Naive thymus-derived CD4-positive, alpha-beta T cell (primary cell): ENCODE measurements at regions not wholly inside any gene's neighbourhood (a gene's known extent, or its start where the extent isn't known, plus 50 kb on each side); places are given as distances from the start of the nearest gene placed in this dataset.
"Not testable (repeated sequence)": the region's sequence is repeated elsewhere in the genome, so short reads cannot be mapped to it uniquely, and the experiment has no call there.

ENCODE experiments used
- ATAC-seq: fragments of 150-1000 bp; cut with Tn5 transposase; 2 replicates; pipeline ENCODE4 v1.10.0; 2021; ENCODE audit warnings: mild to moderate bottlenecking, moderate library complexity
- CTCF ChIA-PET: fragments of 350-600 bp; sonication (Branson Sonifier 250); formaldehyde crosslinking; loops from one replicate; lab custom pipeline; 2021; ENCODE audit warnings: antibody characterized with exemption; lab: Charles Lee
- POLR2A ChIA-PET: fragments of 350-600 bp; sonication (Branson Sonifier 250); formaldehyde crosslinking; loops from one replicate; lab custom pipeline; 2021; ENCODE audit warnings: antibody characterized with exemption, inconsistent platforms; lab: Charles Lee
- DNase-seq, 9 donors: peaks; one replicate each; pipeline versions ENCODE4 v3.0.0 to v3.0.0-alpha.2; 2020 to 2022; ENCODE audit warnings: mixed read lengths in 1 of 9
- H3K27ac ChIP-seq: one replicate; pipeline ENCODE4 v1.7.0; 2013; ENCODE audit warnings: mild to moderate bottlenecking, low read depth, low read length, moderate library complexity
- H3K27me3 ChIP-seq, 2 donors: one replicate each; pipeline ENCODE4 v1.7.0; 2013; ENCODE audit warnings: low read length in 2 of 2, mild to moderate bottlenecking in 2 of 2, moderate library complexity in 2 of 2; ENCODE audit not compliant: control insufficient read depth in 2 of 2, insufficient read depth in 2 of 2
- H3K36me3 ChIP-seq, 3 experiments: 1 replicate in 2 of 3; 2 replicates in 1 of 3; pipeline ENCODE4 v1.7.0; 2013; ENCODE audit warnings: low read length in 3 of 3, mild to moderate bottlenecking in 3 of 3, moderate library complexity in 1 of 3; ENCODE audit not compliant: insufficient read depth in 3 of 3, control insufficient read depth in 2 of 3
- H3K4me1 ChIP-seq, 2 donors: one replicate each; pipeline ENCODE4 v1.7.0; 2013; ENCODE audit warnings: low read length in 2 of 2, mild to moderate bottlenecking in 2 of 2, moderate library complexity in 1 of 2; ENCODE audit not compliant: control insufficient read depth in 2 of 2, insufficient read depth in 2 of 2
- H3K4me3 ChIP-seq: 2 replicates; pipeline ENCODE4 v1.7.0; 2013; ENCODE audit warnings: mild to moderate bottlenecking, low read length
- H3K9me3 ChIP-seq, 3 experiments: 1 replicate in 2 of 3; 2 replicates in 1 of 3; pipeline ENCODE4 v1.7.0; 2013; ENCODE audit warnings: low read length in 3 of 3; ENCODE audit not compliant: control insufficient read depth in 2 of 3
- H3K27ac Mint-ChIP-seq, 9 donors: one replicate each; pipeline ENCODE4 v1.8.0; 2020 to 2022; ENCODE audit warnings: mixed read lengths in 9 of 9, mild to moderate bottlenecking in 8 of 9, moderate library complexity in 5 of 9, inconsistent platforms in 2 of 9
- H3K27me3 Mint-ChIP-seq, 5 donors: one replicate each; pipeline ENCODE4 v1.8.0; 2021 to 2022; ENCODE audit warnings: mixed read lengths in 5 of 5, mild to moderate bottlenecking in 1 of 5
- H3K36me3 Mint-ChIP-seq, 5 donors: one replicate each; pipeline ENCODE4 v1.8.0; 2020 to 2022; ENCODE audit warnings: mixed read lengths in 5 of 5, mild to moderate bottlenecking in 3 of 5, inconsistent platforms in 1 of 5
- H3K4me1 Mint-ChIP-seq, 7 donors: one replicate each; pipeline ENCODE4 v1.8.0; 2020 to 2022; ENCODE audit warnings: mixed read lengths in 7 of 7, mild to moderate bottlenecking in 3 of 7, inconsistent platforms in 1 of 7
- H3K4me3 Mint-ChIP-seq, 10 donors: one replicate each; pipeline ENCODE4 v1.8.0; 2020 to 2022; ENCODE audit warnings: mild to moderate bottlenecking in 10 of 10, mixed read lengths in 10 of 10, moderate library complexity in 6 of 10, inconsistent platforms in 2 of 10
- H3K9me3 Mint-ChIP-seq, 11 donors: one replicate each; pipeline ENCODE4 v1.8.0; 2020 to 2022; ENCODE audit warnings: mixed read lengths in 11 of 11, mild to moderate bottlenecking in 4 of 11, inconsistent platforms in 1 of 11, moderate library complexity in 1 of 11
- intact Hi-C, 2 donors: fragments of 100-400 bp; cut with micrococcal nuclease; formaldehyde crosslinking; loops; one replicate each; pipeline ENCODE4 v1.15.1; 2023

DNA sequence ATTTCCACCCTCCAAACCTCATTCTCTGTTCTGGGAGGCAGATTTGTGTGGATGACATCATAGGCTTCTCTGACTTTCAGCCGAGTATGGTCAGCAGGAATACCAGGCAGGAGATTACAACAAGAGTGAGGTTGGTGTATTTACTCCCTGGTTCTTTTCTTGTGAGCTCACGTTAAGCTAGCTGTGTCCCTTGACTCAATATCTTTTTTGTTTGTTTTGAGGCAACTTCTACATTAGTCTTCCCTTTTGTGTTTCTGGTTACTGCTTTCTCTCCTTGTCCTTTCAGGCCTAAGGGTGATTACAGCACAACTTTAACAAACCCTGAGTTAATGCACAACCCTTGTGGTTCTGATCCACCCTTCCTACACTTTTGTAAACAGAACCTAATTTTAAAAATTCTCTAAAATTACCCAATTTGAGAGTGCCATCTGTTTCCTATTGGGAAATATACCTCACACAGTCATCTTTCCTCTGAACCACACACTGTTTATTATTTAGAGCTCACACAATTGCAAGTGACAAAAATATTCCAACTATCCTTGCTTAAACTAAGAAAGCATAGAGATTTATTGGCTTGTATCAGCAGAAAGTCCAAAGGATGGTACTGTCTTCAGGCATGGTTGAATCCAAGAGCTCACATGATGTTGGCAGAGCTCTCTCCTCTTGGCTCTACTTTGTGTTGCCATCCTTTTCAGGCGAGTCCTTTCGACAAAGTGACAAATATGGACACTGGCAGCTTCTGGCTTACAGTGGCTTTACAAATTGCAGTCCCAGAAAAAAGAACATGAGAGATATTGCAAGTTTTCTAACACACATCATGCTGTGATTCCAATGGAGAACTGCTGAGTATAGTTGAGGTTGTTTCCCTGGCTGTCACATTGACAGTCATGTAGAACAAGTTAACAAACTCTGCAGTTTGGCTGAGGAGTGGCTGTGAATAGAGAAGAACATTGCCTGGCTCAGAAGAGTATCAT lies 150.5 kb upstream of the DDIT4L start:
- no peak overlapping the region for H3K4me3 Mint-ChIP-seq
- no peaks in the 10 kb centered on the region for H3K4me1 ChIP-seq
- H3K4me1 Mint-ChIP-seq: no peaks in the 10 kb centered on the region
- H3K36me3 Mint-ChIP-seq: no peaks in the 10 kb centered on the region
- peaks cover 0 to 13% (median 4%) of the 10 kb centered on the region in 11 donors for H3K9me3 Mint-ChIP-seq
- no peak overlapping the region for H3K4me3 ChIP-seq
- no peak overlapping the region for H3K27ac Mint-ChIP-seq
- ChIA-PET CTCF (no interaction called here), POLR2A (no interaction called here)
- intact Hi-C loops: no loop called here
- DNase-seq (no peak), ATAC-seq (peak; percentile 31)
- no peak overlapping the region for H3K27ac ChIP-seq
- H3K27me3 ChIP-seq: no peaks in the 10 kb centered on the region
- H3K27me3 Mint-ChIP-seq: no peaks in the 10 kb centered on the region
- no peaks in the 10 kb centered on the region for H3K36me3 ChIP-seq
- H3K9me3 ChIP-seq: no peaks in the 10 kb centered on the region

DNA sequence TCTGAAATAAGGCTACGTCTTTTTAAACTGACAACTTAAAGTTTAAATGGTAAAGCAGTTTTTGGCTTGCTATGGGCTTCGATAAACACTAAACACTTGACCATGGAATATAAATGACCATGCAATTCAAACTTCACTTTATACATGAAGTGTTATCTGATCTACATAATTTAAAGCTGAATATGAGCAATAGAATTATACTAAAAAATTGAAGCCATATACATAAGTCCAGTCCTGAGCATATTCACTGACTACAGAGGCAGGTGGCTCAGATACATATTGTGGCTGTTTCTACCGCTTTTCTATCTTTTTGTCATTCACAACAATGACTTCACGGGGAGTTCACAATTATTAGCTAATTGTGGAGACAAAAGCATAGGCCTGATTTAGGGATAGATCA lies 149.6 kb upstream of the DDIT4L start:
- H3K27me3 ChIP-seq: no peaks in the 10 kb centered on the region
- Mint-ChIP-seq H3K36me3 (no peaks in the 10 kb centered on the region), H3K27ac (no peak overlapping the region), H3K4me3 (no peak overlapping the region), H3K4me1 (no peaks in the 10 kb centered on the region), H3K9me3 (peaks cover 0 to 17% (median 7%) of the 10 kb centered on the region in 11 donors), H3K27me3 (no peaks in the 10 kb centered on the region)
- ChIA-PET POLR2A (no interaction called here), CTCF (no interaction called here)
- H3K4me3 ChIP-seq: no peak overlapping the region
- H3K36me3 ChIP-seq: no peaks in the 10 kb centered on the region
- no peak overlapping the region for H3K27ac ChIP-seq
- ATAC-seq (no peak), DNase-seq (no peak)
- H3K4me1 ChIP-seq: no peaks in the 10 kb centered on the region
- H3K9me3 ChIP-seq: no peaks in the 10 kb centered on the region
- intact Hi-C loops: no loop called here

DNA sequence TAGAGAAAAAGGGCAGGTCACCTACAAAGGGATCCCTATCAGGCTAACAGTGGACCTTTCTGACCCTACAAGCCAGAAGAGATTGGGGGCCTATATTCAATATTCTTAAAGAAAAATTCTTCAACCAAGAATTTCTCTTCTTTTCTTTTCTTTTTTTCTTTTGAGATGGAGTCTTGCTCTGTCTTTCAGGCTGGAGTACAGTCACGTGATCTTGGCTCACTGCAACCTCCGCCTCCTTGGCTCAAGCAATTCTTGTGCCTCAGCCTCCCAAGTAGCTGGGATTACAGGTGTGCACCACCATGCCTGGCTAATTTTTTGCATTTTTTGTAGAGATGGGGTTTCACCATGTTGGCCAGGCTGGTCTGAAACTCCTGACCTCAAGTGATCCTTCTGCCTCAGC lies 143.2 kb upstream of the DDIT4L start:
- H3K4me3 ChIP-seq, POLR2A ChIA-PET, H3K27ac ChIP-seq, H3K27me3 ChIP-seq, DNase-seq, H3K4me1 ChIP-seq, H3K9me3 ChIP-seq, H3K36me3 Mint-ChIP-seq, H3K36me3 ChIP-seq, CTCF ChIA-PET, H3K27ac Mint-ChIP-seq, ATAC-seq, H3K4me3 Mint-ChIP-seq, intact Hi-C loops, H3K4me1 Mint-ChIP-seq: not testable (repeated sequence)
- H3K9me3 Mint-ChIP-seq: peaks cover 3 to 39% (median 20%) of the 10 kb centered on the region in 11 donors
- H3K27me3 Mint-ChIP-seq: peaks cover 0 to 19% (median 17%) of the 10 kb centered on the region in 5 donors

DNA sequence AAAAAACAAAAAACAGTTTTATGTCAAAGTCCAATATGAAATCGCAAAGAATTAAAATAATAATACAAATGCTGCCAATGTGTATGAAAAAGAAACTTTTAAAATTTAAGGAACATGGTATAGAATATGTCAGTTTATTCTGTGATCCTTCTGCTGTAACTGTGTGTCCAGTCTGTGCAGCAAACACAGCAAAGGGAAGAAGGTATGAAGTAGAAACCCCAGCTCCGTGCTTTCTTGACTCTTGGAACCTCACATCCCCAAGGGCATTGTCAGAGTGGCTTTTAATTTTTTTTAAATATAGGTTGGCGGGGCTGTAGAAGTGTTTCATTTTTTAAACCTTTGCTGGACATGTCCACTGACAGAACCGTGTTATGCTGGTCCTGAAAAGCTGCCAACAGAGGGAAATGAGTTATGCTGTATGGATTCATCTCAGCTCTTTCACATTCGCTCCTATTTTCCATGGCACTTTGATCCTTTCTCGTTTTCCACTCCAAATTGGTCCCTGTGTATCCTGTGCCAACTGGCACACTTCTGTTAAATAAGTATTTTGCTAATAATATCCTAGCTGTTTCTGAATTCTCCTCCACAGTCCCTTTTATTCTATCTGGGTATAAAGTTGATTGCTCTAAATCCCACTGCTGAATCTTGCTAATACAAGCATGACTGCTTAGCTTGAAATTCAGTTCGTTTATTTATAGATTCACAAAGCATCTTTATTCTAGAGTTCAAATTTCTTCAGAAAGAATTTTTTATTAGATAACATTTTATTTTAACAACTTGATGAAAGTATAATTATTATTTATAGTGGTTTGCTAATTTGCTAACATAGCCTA lies 127.0 kb upstream of the DDIT4L start:
- intact Hi-C loops: no loop called here
- Histone ChIP-seq H3K4me3 (no peak overlapping the region), H3K9me3 (no peaks in the 10 kb centered on the region), H3K36me3 (no peaks in the 10 kb centered on the region), H3K27me3 (no peaks in the 10 kb centered on the region), H3K4me1 (no peaks in the 10 kb centered on the region), H3K27ac (no peak overlapping the region)
- ATAC-seq (no peak), DNase-seq (no peak)
- H3K36me3 Mint-ChIP-seq: no peaks in the 10 kb centered on the region
- ChIA-PET CTCF (no interaction called here), POLR2A (no interaction called here)
- H3K4me3 Mint-ChIP-seq: no peak overlapping the region
- H3K27me3 Mint-ChIP-seq: peaks cover 0 to 19% (median 5%) of the 10 kb centered on the region in 5 donors
- no peak overlapping the region for H3K27ac Mint-ChIP-seq
- no peaks in the 10 kb centered on the region for H3K4me1 Mint-ChIP-seq
- H3K9me3 Mint-ChIP-seq: peaks cover 0 to 6% (median 0%) of the 10 kb centered on the region in 11 donors

DNA sequence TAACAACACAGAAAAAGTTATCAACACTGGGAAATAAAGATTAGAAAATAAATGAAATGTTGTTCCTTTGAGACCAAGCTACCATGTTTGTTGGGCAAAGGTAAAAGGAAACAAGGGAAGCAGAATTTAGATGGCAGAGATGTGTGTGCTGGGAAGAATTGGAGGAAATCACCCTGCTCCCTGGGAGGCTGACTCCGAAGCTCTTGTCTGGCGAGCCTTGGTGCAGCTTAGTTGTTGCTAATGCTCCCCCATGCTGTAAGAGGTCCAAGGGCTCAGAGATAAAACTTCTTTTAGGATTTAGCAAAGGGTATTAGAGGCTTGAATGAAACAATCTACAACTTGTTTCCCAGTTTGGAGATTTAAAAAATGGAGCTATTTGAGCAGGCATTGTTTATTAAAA lies 123.8 kb upstream of the DDIT4L start:
- no peak overlapping the region for H3K4me3 Mint-ChIP-seq
- intact Hi-C loops: no loop called here
- H3K27me3 ChIP-seq: no peaks in the 10 kb centered on the region
- H3K27ac Mint-ChIP-seq: no peak overlapping the region
- no peak overlapping the region for H3K4me3 ChIP-seq
- H3K4me1 Mint-ChIP-seq: no peaks in the 10 kb centered on the region
- H3K4me1 ChIP-seq: no peaks in the 10 kb centered on the region
- ChIA-PET POLR2A (no interaction called here), CTCF (interaction anchor here (0.6 kb wide), 1 partner anchor 1778 kb away, joined by 3 read pairs; no protein-coding TSS in a partner anchor)
- no peaks in the 10 kb centered on the region for H3K36me3 ChIP-seq
- peaks cover 0 to 3% (median 0%) of the 10 kb centered on the region in 11 donors for H3K9me3 Mint-ChIP-seq
- H3K27ac ChIP-seq: no peak overlapping the region
- H3K9me3 ChIP-seq: no peaks in the 10 kb centered on the region
- ATAC-seq (no peak), DNase-seq (no peak)
- H3K27me3 Mint-ChIP-seq: peaks cover 5 to 26% (median 6%) of the 10 kb centered on the region in 5 donors
- no peaks in the 10 kb centered on the region for H3K36me3 Mint-ChIP-seq

DNA sequence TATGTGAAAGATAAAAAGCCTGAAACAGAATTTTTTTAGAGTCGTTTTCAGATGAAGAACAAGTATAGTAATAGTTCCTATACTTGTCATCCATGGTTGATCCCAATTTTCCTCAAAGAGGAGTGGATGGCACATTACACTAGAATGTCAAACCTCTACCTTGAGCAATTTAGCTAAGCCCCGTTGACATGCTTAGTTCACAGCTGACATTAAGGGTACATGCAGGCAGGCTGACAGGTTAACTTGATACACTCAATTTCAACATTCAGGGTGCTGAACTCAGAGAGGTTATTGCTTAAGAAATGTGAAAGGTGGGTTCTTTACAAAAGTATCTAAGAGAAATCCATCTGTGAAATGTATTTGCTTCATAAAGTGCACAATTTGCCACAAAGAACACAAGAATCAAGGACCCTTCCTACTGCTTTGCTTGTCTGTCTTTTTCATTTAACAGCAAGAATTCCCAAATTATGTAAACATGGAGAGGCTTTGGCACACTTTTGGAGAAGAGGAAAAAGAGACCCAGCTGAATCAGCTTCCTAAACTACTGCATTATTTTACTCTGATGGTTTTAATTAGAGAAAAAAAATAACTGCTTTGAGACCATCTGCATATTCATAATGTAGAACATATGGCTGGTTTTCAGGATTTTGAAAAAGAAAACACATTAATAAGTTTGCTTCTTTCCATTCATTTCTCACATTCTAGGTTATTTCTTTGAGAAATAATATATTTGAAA lies 122.5 kb upstream of the DDIT4L start:
- H3K36me3 Mint-ChIP-seq: no peaks in the 10 kb centered on the region
- ChIA-PET CTCF (no interaction called here), POLR2A (no interaction called here)
- H3K4me1 Mint-ChIP-seq: no peaks in the 10 kb centered on the region
- Histone ChIP-seq H3K27me3 (no peaks in the 10 kb centered on the region), H3K36me3 (no peaks in the 10 kb centered on the region), H3K4me3 (no peak overlapping the region), H3K9me3 (no peaks in the 10 kb centered on the region), H3K27ac (no peak overlapping the region), H3K4me1 (no peaks in the 10 kb centered on the region)
- intact Hi-C loops: no loop called here
- DNase-seq (no peak), ATAC-seq (no peak)
- no peak overlapping the region for H3K4me3 Mint-ChIP-seq
- H3K27ac Mint-ChIP-seq: no peak overlapping the region
- peaks cover 5 to 26% (median 9%) of the 10 kb centered on the region in 5 donors for H3K27me3 Mint-ChIP-seq
- peaks cover 0 to 3% (median 0%) of the 10 kb centered on the region in 11 donors for H3K9me3 Mint-ChIP-seq
